HUES6 (cell line): ENCODE measurements at regions not wholly inside any gene's neighbourhood (a gene's known extent, or its start where the extent isn't known, plus 50 kb on each side); places are given as distances from the start of the nearest gene placed in this dataset.

Source experiments
- H3K27ac ChIP-seq: 2 replicates; pipeline ENCODE4 v1.7.0; 2013; ENCODE audit warnings: low read depth, mild to moderate bottlenecking, low read length, inconsistent platforms
- H3K27me3 ChIP-seq: 2 replicates; pipeline ENCODE4 v1.6.1; 2013; ENCODE audit warnings: low read length; ENCODE audit not compliant: control insufficient read depth, insufficient read depth
- H3K36me3 ChIP-seq: 2 replicates; pipeline ENCODE4 v1.6.1; 2013; ENCODE audit warnings: low read length; ENCODE audit not compliant: control insufficient read depth, insufficient read depth
- H3K4me1 ChIP-seq: 2 replicates; pipeline ENCODE4 v1.6.1; 2013; ENCODE audit warnings: low read length; ENCODE audit not compliant: control insufficient read depth, insufficient read depth
- H3K4me3 ChIP-seq: 2 replicates; pipeline ENCODE4 v1.5.1; 2013; ENCODE audit warnings: low read depth, low read length
- H3K9ac ChIP-seq: one replicate; pipeline ENCODE4 v1.6.1; 2013; ENCODE audit warnings: mild to moderate bottlenecking, low read length
- H3K9me3 ChIP-seq: 2 replicates; pipeline ENCODE4 v1.6.1; 2013; ENCODE audit warnings: low read depth, low read length; ENCODE audit not compliant: control insufficient read depth, insufficient read depth

DNA sequence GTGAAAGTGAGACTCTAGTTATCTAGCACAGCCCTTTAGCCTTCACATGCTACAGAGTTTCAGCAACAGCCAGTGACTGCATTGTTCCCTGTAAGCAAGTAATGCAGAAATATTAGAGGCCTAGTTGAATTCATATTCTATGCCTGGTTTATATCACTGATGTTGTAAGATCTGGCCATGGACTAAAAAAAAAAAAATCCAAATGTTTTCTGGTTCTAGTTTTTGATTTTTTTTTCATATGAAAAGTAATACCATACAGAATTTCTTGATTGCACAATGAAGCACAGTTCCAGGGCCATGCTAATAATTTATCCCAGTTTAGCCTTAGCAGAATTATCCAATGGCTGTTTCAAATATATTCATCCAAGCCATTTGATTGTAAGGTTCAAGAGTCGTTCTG, 341.5 kb upstream of the DDHD1 start:
- H3K4me3 ChIP-seq: no peak overlapping the region
- no peak overlapping the region for H3K27ac ChIP-seq
- no peaks in the 10 kb centered on the region for H3K9me3 ChIP-seq
- H3K4me1 ChIP-seq: no peaks in the 10 kb centered on the region; the same call in 1 of the 2 replicates
- no peaks in the 10 kb centered on the region for H3K27me3 ChIP-seq
- H3K36me3 ChIP-seq: no peaks in the 10 kb centered on the region
- H3K9ac ChIP-seq: no peak overlapping the region

DNA sequence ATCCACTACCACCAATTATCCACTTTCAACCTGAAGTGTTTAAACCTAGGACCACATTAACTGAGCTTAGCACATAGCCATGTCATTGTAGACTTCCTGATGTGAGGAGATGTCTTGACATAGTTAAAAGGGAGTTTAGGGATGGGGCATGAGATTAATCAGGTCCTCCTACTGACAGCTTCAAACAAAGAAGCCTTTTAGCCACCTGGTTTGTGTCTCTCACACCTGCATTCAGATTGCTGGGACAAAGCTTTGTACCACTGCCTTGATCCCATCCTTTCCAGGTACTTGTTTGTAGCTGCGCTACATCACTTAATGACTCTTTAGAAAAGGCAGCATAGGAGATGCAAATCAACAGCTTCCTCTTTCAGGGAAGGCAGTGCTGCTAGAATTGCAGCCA, 340.7 kb upstream of the DDHD1 start:
- Histone ChIP-seq H3K36me3 (no peaks in the 10 kb centered on the region), H3K4me3 (no peak overlapping the region), H3K9ac (no peak overlapping the region), H3K27ac (no peak overlapping the region), H3K9me3 (no peaks in the 10 kb centered on the region), H3K4me1 (no peaks in the 10 kb centered on the region; the same call in 1 of the 2 replicates), H3K27me3 (no peaks in the 10 kb centered on the region)

DNA sequence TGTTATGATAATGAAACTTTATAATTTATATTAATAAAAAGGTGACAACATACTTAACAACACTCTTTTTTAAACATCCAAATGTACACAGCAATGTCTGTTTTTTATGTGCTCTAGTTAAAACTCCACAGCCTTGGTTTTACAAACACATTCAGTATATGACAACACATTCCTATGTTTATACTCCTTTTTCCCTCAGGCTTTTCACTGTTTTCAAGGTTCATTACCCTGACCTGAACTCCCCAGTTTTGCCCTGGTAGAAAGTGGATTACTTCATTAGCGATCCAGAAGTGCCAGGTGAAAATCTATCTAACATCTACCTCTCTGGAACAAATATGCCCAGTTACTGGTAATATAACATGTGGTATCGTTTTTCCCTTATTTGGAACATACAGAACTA, 340.2 kb upstream of the DDHD1 start:
- Histone ChIP-seq H3K27ac (no peak overlapping the region), H3K27me3 (no peaks in the 10 kb centered on the region), H3K9ac (no peak overlapping the region), H3K4me1 (no peaks in the 10 kb centered on the region; the same call in 1 of the 2 replicates), H3K9me3 (no peaks in the 10 kb centered on the region), H3K36me3 (no peaks in the 10 kb centered on the region), H3K4me3 (no peak overlapping the region)

GRCh38 chr14:53491884-53492277, 338.8 kb upstream of the DDHD1 start:
- Histone ChIP-seq H3K36me3 (no peaks in the 10 kb centered on the region), H3K9me3 (no peaks in the 10 kb centered on the region), H3K9ac (no peak overlapping the region), H3K27me3 (no peaks in the 10 kb centered on the region), H3K4me1 (no peaks in the 10 kb centered on the region; the same call in 1 of the 2 replicates), H3K4me3 (no peak overlapping the region), H3K27ac (no peak overlapping the region; the same call in 1 of the 2 replicates)

GRCh38 chr14:53491256-53491883, 338.2 kb upstream of the DDHD1 start:
- Histone ChIP-seq H3K9ac (no peak overlapping the region), H3K36me3 (no peaks in the 10 kb centered on the region), H3K9me3 (no peaks in the 10 kb centered on the region), H3K4me3 (no peak overlapping the region), H3K27me3 (no peaks in the 10 kb centered on the region), H3K27ac (no peak overlapping the region; the same call in 1 of the 2 replicates), H3K4me1 (no peaks in the 10 kb centered on the region; the same call in 1 of the 2 replicates)

DNA sequence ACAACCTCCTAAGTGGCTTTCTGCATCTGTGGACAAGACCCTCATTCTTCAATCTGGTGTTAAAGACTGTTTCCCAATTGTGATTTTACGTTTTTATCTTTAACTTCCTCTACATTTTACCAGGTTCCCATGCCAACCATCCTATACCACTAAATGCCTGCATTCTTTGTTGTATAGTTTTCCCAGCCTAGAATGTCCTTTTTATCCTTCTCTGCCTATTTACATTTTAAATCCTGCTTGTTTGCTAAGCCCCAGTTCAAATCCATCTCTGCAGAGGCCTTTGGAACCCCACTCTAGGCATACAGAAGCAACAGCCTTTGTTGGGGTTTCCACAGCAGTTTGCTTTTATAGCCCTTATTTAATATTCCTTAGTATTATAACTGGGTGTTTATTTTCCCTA, 325.1 kb upstream of the DDHD1 start:
- H3K9ac ChIP-seq: no peak overlapping the region
- no peaks in the 10 kb centered on the region for H3K36me3 ChIP-seq
- no peak overlapping the region for H3K4me3 ChIP-seq
- H3K27ac ChIP-seq: no peak overlapping the region
- H3K4me1 ChIP-seq: no peaks in the 10 kb centered on the region
- no peaks in the 10 kb centered on the region for H3K27me3 ChIP-seq
- peaks cover 30% of the 10 kb centered on the region for H3K9me3 ChIP-seq

DNA sequence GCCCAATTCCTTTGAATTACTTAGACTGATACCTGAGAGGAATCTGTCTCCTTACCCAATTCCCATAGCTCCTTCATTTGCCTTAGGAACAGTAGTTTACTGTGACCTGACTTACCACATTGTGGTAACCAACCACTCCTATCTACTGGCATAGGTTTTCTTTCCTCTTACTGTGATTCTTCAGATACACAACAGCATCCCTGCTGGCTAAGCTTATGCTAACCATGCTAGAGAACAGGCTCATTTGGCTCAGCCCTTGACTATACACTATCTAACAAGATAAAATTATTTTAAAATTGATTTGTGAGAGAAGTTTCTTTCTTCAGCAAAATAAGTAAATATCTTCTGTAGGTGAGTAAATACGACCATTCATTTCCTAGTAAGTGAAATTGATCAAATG, 320.4 kb upstream of the DDHD1 start:
- Histone ChIP-seq H3K27ac (no peak overlapping the region), H3K9me3 (no peaks in the 10 kb centered on the region), H3K4me1 (no peaks in the 10 kb centered on the region), H3K36me3 (no peaks in the 10 kb centered on the region), H3K9ac (no peak overlapping the region), H3K27me3 (no peaks in the 10 kb centered on the region), H3K4me3 (no peak overlapping the region)

DNA sequence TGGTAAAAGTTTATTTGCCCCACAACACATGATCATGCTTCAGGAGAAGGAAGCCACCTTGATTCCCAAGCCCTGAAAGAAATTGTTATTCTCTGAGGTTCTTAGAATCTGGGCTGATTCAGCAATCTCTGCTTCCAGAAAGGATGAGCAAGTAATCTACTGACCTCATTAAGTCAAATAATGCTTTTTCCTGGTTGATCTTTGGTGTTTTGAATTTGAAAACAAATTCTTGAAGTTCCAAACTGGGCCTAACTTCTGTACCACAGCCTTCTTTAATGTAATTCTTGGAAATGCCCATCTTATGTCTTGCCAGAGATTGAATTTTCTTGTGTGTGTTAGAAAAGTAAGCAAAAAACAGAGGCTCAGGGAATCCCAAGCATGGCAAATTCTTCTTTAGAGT, 319.2 kb upstream of the DDHD1 start:
- Histone ChIP-seq H3K4me1 (no peaks in the 10 kb centered on the region), H3K9me3 (no peaks in the 10 kb centered on the region), H3K4me3 (no peak overlapping the region), H3K36me3 (no peaks in the 10 kb centered on the region), H3K9ac (no peak overlapping the region), H3K27me3 (no peaks in the 10 kb centered on the region), H3K27ac (no peak overlapping the region)

DNA sequence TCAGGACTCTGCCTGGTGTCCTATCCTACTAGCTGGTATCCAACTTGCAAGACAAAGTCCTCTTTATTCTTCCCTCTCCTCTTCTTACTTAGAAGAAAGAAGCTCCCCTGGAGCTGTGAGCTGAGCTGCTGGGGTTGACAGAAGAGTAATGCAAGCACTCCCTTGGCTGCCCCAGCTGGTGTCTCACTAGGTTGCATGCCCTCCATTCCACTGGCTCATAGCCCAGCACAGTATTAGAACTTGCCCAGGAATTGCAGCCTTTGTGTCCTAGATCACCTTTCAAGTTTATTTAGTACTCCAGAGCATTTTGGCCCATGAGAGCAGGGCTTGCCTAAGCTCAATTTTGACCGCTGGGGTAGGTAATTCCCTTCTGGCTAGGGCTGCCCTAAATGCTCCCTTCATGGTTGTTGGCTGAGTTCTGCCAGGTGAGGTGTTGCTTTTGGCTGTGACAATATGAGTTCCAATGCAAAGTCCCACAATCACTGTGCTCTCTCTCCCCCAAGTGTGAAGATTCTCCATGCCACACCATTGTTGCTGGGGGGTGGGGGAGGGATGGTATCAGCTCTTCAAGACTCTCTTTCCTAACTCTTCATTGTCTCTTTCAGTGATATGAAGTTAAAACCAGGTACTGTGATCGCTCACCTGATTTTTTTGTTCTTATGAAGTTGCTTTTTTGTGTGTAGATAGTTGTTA, 317.4 kb upstream of the DDHD1 start:
- Histone ChIP-seq H3K4me3 (no peak overlapping the region), H3K36me3 (no peaks in the 10 kb centered on the region), H3K27me3 (no peaks in the 10 kb centered on the region), H3K27ac (no peak overlapping the region), H3K4me1 (no peaks in the 10 kb centered on the region), H3K9ac (no peak overlapping the region), H3K9me3 (no peaks in the 10 kb centered on the region)

GRCh38 chr14:53468876-53469275, 315.8 kb upstream of the DDHD1 start:
- H3K4me1 ChIP-seq: no peaks in the 10 kb centered on the region

DNA sequence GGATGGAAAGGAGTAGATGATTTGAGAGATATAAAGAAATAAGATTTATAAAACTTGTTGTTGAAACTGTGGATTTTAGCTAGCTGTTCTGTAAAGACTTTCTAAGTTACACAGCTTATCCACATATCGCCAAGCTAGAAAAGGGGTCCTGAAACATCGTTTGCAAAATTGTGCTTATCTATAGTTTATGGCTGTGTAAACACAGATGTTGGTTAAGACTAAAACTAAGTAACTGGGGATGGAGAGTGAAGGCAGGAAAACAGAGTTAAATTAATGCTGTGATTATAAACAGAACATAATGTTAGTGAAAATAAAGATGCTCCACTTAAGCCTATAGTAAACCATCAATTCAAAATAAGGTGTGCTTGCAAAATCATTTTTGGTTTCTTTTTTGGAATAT, 311.3 kb upstream of the DDHD1 start:
- Histone ChIP-seq H3K27me3 (no peaks in the 10 kb centered on the region), H3K9ac (no peak overlapping the region), H3K9me3 (no peaks in the 10 kb centered on the region), H3K27ac (no peak overlapping the region), H3K36me3 (no peaks in the 10 kb centered on the region), H3K4me1 (peaks cover 9% of the 10 kb centered on the region), H3K4me3 (no peak overlapping the region)

More at GRCh38 chr14:53468876-53469275, 315.8 kb upstream of the DDHD1 start:
- Histone ChIP-seq H3K9me3 (no peaks in the 10 kb centered on the region), H3K36me3 (no peaks in the 10 kb centered on the region), H3K27me3 (no peaks in the 10 kb centered on the region), H3K27ac (no peak overlapping the region), H3K4me3 (no peak overlapping the region), H3K9ac (no peak overlapping the region)
